HT1080 (cell line): ENCODE measurements at regions not wholly inside any gene's neighbourhood (a gene's known extent, or its start where the extent isn't known, plus 50 kb on each side); places are given as distances from the start of the nearest gene placed in this dataset.
"Not testable (repeated sequence)": the region's sequence is repeated elsewhere in the genome, so short reads cannot be mapped to it uniquely, and the experiment has no call there.

Experiments used
- DNase-seq: peaks from one replicate; pipeline ENCODE4 v3.0.0-alpha.2; 2015; ENCODE audit warnings: low read depth

DNA sequence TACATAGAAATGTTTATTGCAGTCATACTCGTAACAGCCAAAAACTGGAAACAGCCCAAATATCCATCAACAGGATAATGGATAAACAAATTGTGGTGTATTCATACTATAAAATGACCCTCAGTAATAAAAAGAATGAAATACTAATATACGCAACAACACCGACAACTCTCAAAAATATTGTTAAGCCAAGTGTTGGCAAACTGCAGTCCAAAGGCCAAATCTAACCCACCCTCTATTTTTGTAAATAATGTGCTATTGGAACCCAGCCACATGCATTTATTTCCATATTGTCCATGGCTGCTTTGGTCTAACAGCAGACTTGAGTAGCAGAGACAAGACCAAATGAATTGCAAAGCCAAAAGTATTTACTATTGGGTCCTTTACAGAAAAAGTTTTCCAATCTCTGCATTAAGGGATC is 151.0 kb downstream of the MREG start:
- DNase-seq = no peak

DNA sequence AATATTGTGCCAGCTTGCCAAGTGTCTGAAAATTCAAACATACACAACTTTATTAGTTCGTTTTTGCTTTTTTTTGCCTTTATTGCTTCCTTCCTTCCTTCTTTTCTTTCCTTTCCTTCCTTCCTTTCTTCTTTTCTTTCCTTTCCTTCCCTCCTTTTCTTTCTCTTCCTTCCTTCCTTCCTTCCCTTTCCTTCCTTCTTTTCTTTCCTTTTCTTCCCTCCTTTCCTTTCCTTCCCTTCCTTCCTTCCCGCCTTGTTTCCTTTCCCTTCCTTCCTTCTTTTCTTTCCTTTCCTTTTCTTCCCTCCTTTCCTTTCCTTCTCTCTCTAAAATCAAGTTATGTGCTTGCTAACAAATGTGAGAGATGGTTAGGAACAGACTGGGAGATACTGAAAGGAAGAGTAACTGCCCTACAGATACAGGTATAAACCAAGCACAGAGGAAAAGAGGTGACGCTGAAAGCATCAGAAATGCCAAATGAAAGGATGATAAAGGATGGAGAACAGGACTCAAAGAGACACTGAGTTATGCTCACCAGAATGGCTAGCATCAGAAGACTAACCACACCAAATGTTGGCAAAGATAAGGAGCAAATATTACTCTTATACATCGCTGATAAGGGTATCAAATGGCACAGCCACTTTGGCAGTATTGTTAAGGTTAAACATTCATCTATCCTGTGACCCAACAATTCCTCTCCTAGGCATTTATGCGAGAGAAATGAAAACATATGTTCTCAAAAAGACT is 151.6 kb downstream of the MREG start:
- DNase-seq = no peak

DNA sequence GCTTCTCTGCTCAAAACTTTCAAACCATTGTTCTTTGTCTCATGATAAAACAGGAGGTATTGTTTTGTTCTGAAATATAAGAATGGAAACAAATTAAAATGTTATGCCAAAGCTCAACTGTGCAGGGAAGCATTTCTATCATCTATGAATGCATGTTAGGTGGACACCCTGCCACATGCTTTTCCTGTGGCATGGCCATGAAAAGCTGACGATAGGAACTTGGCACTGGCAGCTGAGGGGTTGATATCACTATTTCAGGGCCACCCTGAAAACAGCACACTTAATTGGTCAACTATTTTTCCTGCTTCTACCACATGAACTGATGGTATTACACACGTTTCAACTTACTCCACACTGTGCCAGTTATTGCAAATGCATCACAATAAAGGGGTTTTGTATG is 157.3 kb downstream of the MREG start:
- no peak for DNase-seq

DNA sequence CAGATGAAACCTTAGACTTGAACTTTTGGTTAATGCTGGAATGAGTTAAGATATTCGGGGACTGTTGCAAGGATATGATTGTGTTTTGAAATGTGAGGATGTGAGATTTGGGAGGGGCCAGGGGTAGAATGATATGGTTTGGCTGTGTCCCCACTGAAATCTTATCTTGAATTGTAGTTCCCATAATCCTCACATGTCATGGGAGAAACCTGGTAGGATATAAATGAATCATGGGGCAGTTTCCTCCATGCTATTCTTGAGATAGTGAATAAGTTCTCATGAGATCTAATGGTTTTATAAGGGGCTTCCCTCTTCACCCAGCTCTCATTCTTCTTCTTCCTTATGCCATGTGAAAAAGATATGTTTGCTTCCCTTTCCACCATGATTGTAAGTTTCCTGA is 158.0 kb downstream of the MREG start:
- DNase-seq = not testable (repeated sequence)

DNA sequence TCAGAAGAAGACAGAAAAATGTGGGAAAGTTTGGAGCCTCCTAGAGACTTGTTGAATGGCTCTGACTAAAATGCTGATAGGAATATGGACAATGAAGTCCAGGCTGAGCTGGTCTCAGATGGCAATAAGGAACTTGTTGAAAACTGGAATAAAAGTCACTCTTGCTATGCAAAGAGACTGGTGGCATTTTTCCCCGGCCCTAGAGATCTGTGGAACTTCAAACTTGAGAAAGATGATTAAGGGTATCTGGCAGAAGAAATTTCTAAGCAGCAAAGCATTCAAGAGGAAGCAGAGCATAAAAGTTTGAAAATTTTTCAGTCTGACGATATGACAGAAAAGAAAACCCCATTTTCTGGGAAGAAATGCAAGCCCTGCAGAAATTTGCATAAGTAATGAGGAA is 159.3 kb downstream of the MREG start:
- DNase-seq = no peak

DNA sequence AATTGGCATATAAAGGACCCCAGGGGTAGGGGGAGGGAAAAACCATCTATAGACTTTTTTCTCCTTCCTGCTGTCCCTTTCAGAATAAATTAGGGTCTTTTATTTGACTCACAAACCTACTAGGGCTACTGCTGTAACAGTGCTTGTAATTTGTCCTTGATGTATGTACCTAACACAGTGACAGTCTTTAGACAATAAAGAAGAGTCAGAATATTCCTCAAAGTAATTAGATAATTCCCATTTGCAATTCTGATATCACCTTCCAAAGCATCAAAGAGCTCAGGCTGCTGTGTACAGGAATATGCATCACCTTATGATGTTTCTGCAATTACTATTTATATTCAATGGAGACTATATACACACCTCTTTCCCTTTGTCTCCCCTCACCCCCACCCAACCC is 161.7 kb downstream of the MREG start:
- DNase-seq = no peak

DNA sequence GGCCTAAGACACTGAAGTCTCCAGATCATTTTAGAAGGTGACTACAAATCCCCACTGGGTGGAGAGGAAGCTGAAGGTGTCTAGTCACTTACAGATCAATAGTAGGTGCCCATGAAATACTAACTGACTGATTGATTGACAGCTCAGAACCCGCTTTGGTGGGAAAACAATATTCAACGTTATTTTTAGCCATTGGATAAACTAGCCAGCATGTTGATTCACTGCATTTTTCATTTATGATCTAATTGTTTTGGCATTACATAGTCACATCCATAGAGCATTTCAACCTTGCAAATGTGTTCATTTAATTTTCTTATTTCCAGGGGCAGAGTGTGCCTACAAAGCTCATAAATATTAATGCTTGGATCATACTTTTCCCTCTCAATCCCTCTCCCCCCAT is 162.3 kb downstream of the MREG start:
- DNase-seq = no peak

DNA sequence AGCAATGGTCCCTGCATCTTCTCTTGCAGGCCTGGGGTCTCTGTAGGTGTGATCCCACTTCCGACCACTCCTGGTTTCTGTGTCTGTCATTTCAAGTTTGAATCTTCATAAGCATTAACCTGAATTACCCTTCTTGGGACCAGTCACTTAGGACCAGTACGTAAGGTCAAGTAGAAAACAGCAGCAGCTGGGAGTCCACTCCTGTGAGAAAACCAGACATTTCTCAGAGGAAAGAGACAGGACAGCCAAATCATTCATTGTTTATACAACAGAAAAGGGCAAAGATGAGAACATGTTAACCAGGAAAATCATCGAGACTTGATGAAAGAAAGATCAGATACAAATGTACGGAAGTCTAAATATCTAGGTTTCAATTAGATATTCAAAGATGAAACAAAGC is 163.0 kb downstream of the MREG start:
- no peak for DNase-seq

DNA sequence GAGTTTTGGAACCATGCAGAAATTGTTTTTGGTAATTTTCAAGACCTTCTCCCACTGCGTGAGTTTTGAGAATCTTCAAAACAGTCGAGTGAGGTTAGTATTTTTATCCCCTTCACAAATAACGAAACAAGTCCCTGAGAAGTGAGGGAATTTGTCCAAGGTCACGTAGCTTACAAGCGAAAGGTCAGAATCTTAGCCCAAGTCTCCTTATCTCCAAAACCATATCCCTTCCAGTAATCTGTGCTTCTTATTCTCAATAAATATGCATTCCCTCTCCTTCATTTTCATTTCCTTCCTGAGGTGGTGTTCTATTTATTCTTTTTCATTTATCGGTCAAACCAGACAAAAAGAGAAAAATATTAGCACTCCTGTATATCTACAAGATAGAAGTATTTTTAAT is 163.6 kb downstream of the MREG start:
- DNase-seq = no peak

DNA sequence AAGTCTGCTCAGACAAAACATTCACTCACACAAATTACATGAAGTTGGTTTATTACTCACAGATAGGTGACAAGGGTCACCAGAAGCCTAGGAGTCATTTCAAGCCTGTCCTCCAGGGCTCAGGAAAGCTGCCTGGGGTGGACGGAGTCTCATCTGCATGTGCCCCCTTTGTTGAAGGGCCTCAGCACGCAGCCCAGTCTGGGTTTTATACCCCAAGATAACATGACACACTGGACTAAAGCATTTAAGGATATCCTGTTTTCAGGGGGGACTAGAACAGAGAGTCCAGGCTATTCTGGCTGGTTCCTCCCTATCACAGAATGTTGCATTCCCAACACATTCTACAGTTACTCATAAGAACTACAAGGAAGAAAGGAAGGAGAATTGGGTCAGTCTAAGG is 164.7 kb downstream of the MREG start:
- DNase-seq = no peak

DNA sequence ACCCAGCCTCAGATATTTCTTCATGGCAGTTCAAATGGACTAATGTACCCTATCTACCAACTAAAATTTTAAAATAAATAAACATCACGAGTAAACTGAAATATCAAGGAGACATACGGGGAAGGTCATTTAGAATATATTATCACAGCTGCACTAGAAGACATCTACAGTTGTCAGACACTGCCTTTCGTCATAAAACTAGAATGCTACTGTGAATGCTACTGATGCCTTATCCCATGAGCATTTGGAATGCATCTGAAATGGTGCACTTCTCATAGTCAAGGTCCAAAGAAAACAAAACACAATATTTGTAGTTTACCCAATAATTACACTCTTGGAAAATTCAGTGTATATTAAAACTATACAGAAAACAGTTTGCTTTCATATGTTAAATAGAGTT is 165.2 kb downstream of the MREG start:
- DNase-seq = no peak

DNA sequence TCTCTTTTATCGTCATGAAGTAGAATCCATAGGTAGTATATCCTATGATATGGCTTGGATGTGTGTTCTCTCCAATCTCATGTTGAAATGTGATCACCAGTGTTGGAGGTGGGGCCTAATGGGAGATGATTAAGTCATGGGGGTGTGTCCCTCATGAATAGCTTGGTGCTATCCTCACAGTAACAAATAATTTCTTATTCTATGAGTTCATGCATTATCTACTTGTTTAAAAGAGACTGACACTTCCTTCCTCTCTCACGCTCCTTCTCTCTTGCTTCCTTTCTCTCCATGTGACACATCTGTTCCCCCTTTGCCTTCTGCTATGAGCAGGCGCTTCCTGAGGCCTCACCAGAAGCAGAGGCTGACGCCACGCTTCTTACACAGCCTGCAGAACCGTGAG is 165.6 kb downstream of the MREG start:
- no peak for DNase-seq

DNA sequence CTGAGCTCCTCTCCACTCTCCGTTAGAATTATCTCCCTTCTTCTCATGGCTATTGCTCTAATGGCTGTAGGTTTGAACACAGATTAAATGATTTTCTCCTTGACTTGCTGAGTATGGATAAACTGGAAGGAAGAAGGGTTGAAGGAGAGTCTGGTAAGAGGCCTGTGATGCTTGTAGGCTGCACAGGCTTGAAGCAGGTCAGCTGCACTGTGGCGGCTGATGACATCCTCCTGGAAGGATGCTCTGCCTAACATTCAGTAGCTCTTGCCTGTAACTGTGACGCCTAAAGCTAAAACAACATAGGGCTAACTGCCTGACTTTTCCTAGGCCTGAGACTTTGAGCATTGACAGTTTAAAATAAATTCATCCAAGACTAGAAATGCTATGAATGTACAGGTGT is 166.3 kb downstream of the MREG start:
- DNase-seq = no peak

DNA sequence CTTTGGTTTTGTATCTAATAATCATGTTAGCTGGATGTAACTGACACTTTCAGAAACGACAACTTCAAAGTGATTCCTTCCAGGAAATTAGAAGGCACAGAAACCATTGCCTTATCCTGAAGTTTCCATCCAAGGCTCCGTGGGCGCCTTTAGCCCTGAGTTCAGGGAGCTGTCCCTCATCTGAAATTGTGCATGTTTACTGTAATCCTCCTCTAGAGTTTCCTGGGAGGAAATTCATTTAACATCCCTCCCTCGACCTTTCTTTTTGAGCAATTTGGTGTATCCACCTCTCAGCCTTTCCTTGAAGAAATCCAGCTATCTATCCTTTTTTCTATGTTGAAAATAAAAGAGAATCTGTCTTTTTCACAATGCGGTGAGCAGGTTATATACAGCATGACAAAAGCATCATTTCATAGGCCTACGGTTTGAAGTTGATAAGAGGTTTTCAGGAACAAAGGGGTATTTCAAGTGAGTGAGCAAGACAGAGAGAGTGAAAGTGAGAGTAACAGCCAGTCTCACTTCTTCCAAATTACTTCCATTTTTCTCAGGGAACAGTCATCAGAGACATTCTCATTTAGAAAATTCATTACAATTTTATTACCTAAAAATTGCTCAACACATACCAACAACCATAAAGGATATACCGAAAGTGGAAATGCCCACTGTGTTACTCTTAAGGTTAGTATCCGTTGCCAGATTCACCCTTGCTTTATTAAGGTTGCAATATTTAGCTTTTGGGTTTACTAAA is 167.3 kb downstream of the MREG start:
- DNase-seq = no peak

DNA sequence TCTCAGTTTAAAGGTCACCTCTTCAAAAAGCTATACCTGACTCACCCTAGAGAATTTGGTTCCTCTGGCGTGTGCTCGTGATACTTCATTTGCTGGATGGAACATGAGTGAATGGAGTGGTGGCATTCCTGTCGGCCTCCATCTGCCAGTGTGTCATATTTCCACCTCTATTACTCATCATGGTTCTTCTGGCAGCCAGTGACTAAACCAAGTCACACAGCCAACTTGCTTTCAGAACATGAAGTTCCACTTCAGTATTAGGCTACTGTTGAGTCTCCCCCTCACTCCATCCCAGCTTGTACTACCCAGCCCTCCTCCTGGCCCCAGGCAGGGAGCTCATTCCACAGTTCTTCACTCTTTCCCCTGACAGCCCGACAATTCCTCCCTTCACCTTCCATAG is 169.8 kb downstream of the MREG start:
- peak; percentile 95 for DNase-seq

DNA sequence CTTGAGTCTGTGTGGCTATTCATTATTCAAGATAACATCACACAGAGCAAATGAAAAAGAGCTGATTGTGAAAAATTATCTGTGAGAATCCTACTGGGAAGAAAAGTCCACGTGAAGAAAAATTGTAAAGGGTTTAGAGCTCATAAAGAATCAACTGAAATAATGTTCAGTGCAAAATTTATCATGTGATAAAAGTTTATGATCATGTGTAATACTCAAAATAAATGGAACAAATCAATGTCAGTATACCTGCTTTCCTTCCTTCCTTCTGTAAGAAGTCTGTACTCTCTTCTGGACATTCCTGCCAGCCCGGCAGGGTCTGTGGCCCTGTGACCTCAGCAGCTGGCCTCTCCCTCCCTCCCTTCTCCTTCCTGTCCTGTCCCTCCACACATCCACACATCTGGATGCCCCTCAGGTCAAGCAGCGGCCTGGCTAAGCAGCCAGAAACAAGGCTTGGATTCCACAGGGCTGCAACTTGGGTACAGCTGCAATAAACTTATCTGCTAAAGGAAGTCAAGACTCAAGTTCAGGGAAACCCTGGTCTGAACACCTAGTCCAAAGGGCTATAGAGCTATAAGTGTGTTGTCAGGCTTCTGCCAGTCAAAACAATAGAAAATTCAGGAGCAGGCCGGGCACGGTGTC is 172.1 kb downstream of the MREG start:
- DNase-seq = no peak

DNA sequence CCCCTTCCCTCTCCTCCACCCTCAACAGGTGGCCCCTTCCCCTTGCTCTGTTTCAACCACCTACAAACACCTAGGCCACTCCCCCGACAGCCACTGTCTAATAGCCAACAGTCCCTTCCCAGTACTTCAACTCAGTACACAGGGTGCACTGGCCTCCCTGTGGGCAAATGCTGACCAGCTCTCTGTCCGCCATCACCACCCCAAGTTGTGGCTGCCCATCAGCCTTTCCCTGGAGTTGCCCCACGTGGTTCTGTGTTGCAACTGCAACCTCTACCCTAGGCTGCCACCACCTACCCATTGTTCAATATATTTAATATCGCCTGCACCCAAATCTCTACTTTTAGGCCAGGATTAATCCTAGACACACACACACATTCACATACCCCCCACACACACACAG is 173.5 kb downstream of the MREG start:
- DNase-seq = no peak

DNA sequence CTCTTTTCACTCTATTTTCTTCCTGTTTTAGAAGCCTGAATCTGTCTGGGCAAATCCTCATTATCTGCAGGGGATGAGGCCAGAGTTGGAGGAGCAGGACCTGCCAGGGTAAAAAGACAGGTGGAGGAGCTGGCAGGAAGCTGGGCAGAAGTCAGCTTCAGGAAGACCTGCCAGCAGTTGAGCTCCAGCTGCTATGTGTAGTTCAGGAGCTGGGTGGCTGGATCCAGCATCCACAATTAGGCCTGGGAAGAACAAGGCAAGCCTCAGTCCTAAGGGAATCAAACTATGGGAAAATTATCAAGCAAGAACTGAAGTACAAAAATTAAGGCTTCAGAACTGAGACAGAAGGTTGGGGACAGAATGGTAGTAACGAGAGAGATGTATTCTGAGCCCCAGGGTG is 174.0 kb downstream of the MREG start:
- DNase-seq = no peak

DNA sequence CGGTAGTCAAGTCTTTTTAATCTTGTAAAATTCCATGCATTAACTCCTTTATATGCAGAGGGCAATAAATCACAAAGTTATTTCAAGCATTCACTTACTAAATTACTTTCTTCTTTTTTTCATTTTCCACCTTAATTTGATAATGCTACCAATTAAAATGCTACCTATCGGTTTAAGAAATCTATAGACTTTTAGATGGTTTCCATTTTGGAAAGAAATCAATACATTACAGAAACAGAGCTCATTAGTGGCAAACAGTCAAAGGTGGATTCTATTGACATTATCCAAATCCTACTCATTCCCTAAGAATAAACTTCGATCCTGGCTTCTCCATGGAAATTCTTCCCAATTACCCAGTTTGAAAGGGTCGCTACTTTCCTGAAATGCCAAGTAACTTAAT is 176.5 kb downstream of the MREG start:
- DNase-seq = no peak

DNA sequence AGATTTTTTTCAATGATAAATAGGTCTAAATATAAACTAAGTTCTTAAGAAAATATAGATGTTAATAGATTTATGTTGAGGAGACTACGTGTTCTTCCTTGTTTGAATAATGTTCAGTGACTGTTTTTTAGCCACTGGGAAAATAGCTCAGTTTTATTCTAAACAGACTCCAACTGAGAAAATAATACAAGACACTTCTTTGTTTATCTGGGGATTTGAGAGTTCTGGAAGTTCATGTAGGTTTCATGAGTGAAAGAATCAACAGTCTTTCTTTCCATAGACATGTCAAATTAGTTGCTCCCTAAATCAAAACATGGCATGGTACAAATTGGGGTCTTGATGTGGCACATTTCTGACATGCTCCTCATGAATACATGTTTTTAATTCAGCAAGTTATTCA is 177.7 kb downstream of the MREG start:
- no peak for DNase-seq

DNA sequence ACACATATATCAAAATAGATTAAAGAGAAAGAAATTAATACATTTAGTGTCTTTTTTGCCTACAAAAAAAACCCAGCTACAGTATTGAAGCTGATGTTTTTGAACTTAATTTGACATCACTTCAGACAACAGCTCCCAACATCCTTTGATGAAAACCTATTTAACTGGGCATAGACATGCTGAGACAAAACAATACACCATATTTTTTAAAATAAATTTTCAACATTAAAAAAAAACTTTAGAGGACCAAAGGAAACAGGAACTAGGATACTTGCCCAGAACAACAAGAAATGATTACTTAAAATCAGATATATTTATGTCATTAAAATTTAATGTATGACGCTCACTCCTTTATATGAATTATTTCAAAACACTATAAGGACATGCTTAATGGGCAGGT is 178.1 kb downstream of the MREG start:
- DNase-seq = no peak

DNA sequence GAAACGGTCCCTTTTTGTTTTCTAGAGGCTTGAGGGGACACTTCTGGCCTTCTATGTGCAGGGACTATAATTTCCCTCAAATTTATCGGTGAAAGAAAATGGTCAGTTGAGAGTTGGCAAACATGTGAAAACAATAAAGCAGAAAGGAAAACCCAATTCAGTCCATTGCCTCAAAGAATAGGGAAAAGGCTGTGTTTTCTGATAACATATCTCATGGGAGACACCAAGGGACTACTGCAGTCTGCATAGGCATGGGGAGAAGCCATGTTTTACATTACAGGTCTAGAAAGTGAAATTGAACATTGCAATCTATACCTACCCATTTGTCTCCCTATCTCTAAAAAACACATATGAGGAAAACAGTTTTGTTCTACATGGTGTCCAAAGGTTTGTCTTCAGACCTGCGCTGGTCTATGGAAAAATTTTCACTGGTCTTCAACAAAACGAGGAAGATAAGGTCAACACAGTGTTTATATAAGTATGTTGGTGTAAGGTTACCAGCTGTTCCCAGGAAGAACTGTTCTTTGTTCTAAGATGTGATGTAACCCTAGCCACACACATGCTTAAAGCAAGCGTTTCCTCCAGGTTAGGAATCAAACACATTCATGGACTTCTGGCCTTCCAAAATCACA is 179.7 kb downstream of the MREG start:
- peak; percentile 77 for DNase-seq
